HepG2 (cell line): ENCODE measurements at regions not wholly inside any gene's neighbourhood (a gene's known extent, or its start where the extent isn't known, plus 50 kb on each side); places are given as distances from the start of the nearest gene placed in this dataset.

Experiments
- ATAC-seq: fragments of 200-7000 bp; cut with Tn5 transposase; 3 replicates; pipeline ENCODE4 v1.9.1; 2020; ENCODE audit warnings: mild to moderate bottlenecking, moderate library complexity
- BruUV-seq: library from RNA; stranded (reverse); fragments of 400-500 nt; replicated peaks from 2 replicates; lab custom pipeline; 2021; lab: Mats Ljungman, UMichigan
- CTCF ChIA-PET: fragments of 300-600 bp; formaldehyde crosslinking; extraction: SDS; loops from one replicate; lab custom pipeline; 2021; ENCODE audit warnings: low total read pairs, inconsistent platforms, low intra/inter-chr PET ratio; lab: Yijun Ruan, JAX
- POLR2A ChIA-PET: fragments of 350-600 bp; sonication (Branson Sonifier 250); formaldehyde crosslinking; loops from one replicate; lab custom pipeline; 2020; ENCODE audit warnings: antibody characterized with exemption, inconsistent platforms; lab: Yijun Ruan, JAX
- DNase-seq: peaks from one replicate; pipeline ENCODE4 v3.0.0-alpha.2; 2015; ENCODE audit warnings: low spot score
- FAIRE-seq: peaks from 3 replicates; lab custom pipeline; 2011; peaks lifted over from hg19 to GRCh38; lab: Jason Lieb, UNC
- H2AFZ ChIP-seq: one replicate; pipeline ENCODE4 v1.6.1; 2011; ENCODE audit warnings: low read length, inconsistent platforms
- H3K27ac ChIP-seq: fragments of 300-600 bp; 3 replicates; pipeline ENCODE4 v1.8.0; 2011; ENCODE audit warnings: mixed run types, mild to moderate bottlenecking, mixed read lengths, low read length, inconsistent platforms; ENCODE audit not compliant: insufficient read depth; ENCODE audit errors: extremely low read length
- H3K27me3 ChIP-seq, 2 experiments: fragments of 200-600 bp in 1 of 2; 2 replicates in 1 of 2; 3 replicates in 1 of 2; pipeline versions ENCODE4 v1.6.0 to v1.8.0; 2011; ENCODE audit warnings: low read length in 2 of 2, mild to moderate bottlenecking in 2 of 2, moderate library complexity in 2 of 2, inconsistent platforms in 1 of 2; ENCODE audit not compliant: insufficient read depth in 2 of 2, control insufficient read depth in 1 of 2
- H3K36me3 ChIP-seq, 2 experiments: fragments of 200-600 bp in 1 of 2; replicated peaks in 1 of 2; 2 replicates in 1 of 2; 3 replicates in 1 of 2; pipeline versions ENCODE4 v1.5.1 to v1.8.0; 2011; ENCODE audit warnings: low read length in 2 of 2, inconsistent platforms in 1 of 2; ENCODE audit not compliant: insufficient read depth in 2 of 2, control insufficient read depth in 1 of 2
- H3K4me1 ChIP-seq: 2 replicates; pipeline ENCODE4 v1.5.1; 2012; ENCODE audit warnings: low read length, inconsistent platforms; ENCODE audit not compliant: insufficient read depth
- H3K4me2 ChIP-seq: 2 replicates; pipeline ENCODE4 v1.6.0; 2011; ENCODE audit warnings: low read depth, low read length, inconsistent platforms
- H3K4me3 ChIP-seq, 3 experiments: fragments of 200-600 bp in 1 of 3; sonication (generic), shearing (Covaris generic) in 1 of 3; replicated peaks in 1 of 3; 2 replicates each; pipeline ENCODE4 v1.5.1; 2011 to 2016; ENCODE audit warnings: low read length in 3 of 3, inconsistent platforms in 2 of 3, low read depth in 2 of 3, mild to moderate bottlenecking in 2 of 3, control low read depth in 1 of 3, mixed read lengths in 1 of 3; ENCODE audit not compliant: insufficient read depth in 1 of 3
- H3K79me2 ChIP-seq: one replicate; pipeline ENCODE4 v1.6.1; 2011; ENCODE audit warnings: low read length, inconsistent platforms; ENCODE audit not compliant: insufficient read depth
- H3K9ac ChIP-seq: 2 replicates; pipeline ENCODE4 v1.6.0; 2011; ENCODE audit warnings: mild to moderate bottlenecking, low read depth, low read length, inconsistent platforms; ENCODE audit not compliant: insufficient read depth
- H3K9me3 ChIP-seq: 2 replicates; pipeline ENCODE4 v1.5.1; 2012; ENCODE audit warnings: mild to moderate bottlenecking, low read length
- H4K20me1 ChIP-seq: 2 replicates; pipeline ENCODE4 v1.6.0; 2011; ENCODE audit warnings: inconsistent platforms, mild to moderate bottlenecking, low read length, moderate library complexity; ENCODE audit not compliant: insufficient read depth
- ARNT2 ChIP-seq: sonication (generic); formaldehyde crosslinking; IDR thresholded peaks from 2 replicates; pipeline ENCODE4 v1.8.0; 2022; ENCODE audit warnings: mild to moderate bottlenecking, low read depth, missing genetic modification reagents, moderate library complexity
- ATF1 ChIP-seq: IDR thresholded peaks from 2 replicates; pipeline ENCODE4 v1.6.1; 2016; ENCODE audit warnings: mild to moderate bottlenecking, control low read depth
- FIP1L1 ChIP-seq: fragments of 200-400 bp; formaldehyde crosslinking; IDR thresholded peaks from 2 replicates; pipeline ENCODE4 v1.6.1; 2018; ENCODE audit warnings: low read depth, mild to moderate bottlenecking, low read length, moderate library complexity, borderline replicate concordance; ENCODE audit not compliant: insufficient read depth
- MXD4 ChIP-seq: IDR thresholded peaks from 2 replicates; pipeline ENCODE4 v1.6.1; 2016; ENCODE audit warnings: mild to moderate bottlenecking, missing biosample characterization, missing genetic modification reagents
- SMYD3 ChIP-seq: sonication (generic); formaldehyde crosslinking; IDR thresholded peaks from 2 replicates; pipeline ENCODE4 v1.8.1; 2023; ENCODE audit warnings: mild to moderate bottlenecking, missing genetic modification reagents
- ZBTB21 ChIP-seq: sonication (generic); formaldehyde crosslinking; IDR thresholded peaks from 2 replicates; pipeline ENCODE4 v1.4.0; 2020; ENCODE audit warnings: missing genetic modification reagents
- ZNF451 ChIP-seq: sonication (generic); formaldehyde crosslinking; IDR thresholded peaks from 2 replicates; pipeline ENCODE4 v1.5.0; 2020; ENCODE audit warnings: mild to moderate bottlenecking, missing genetic modification reagents
- ZNF569 ChIP-seq: sonication (generic); formaldehyde crosslinking; IDR thresholded peaks from 2 replicates; pipeline ENCODE4 v1.5.0; 2020; ENCODE audit warnings: mild to moderate bottlenecking, missing genetic modification reagents, moderate library complexity, borderline replicate concordance
- ZNF780A ChIP-seq: sonication (generic); formaldehyde crosslinking; IDR thresholded peaks from 2 replicates; pipeline ENCODE4 v1.8.0; 2022; ENCODE audit warnings: mild to moderate bottlenecking, missing genetic modification reagents, moderate library complexity
- WGBS: methylation state at CpG from one replicate; pipeline ENCODE4 v1.1.6; 2017; ENCODE audit warnings: low lambda C conversion rate; 5-methylcytosine and 5-hydroxymethylcytosine counted together
- in situ Hi-C: cut with HindIII; loops from 2 replicates; pipeline ENCODE4 v1.10.0; 2017; ENCODE audit warnings: low pct_unique_long_range_greater_than_20kb; ENCODE audit not compliant: extremely low pct_ligation_motif_present
- intact Hi-C: fragments of 100-400 bp; cut with micrococcal nuclease; formaldehyde crosslinking; loops from one replicate; pipeline ENCODE4 v1.10.0; 2022; ENCODE audit not compliant: unreplicated experiment
- TF ChIP-seq, protein P1 (sequence below): sonication (generic); formaldehyde crosslinking; IDR thresholded peaks from 2 replicates; pipeline ENCODE4 v1.5.0; 2020; ENCODE audit warnings: missing genetic modification reagents
- TF ChIP-seq, protein P2 (sequence below): sonication (generic); formaldehyde crosslinking; IDR thresholded peaks from 2 replicates; pipeline ENCODE4 v1.5.0; 2020; ENCODE audit warnings: missing genetic modification reagents
- TF ChIP-seq, protein P3 (sequence below): sonication (generic); formaldehyde crosslinking; IDR thresholded peaks from 2 replicates; pipeline ENCODE4 v1.4.0; 2020; ENCODE audit warnings: mild to moderate bottlenecking, missing genetic modification reagents
- TF ChIP-seq, protein P4 (sequence below): sonication (generic); formaldehyde crosslinking; IDR thresholded peaks from 2 replicates; pipeline ENCODE4 v1.4.0; 2020; ENCODE audit warnings: missing genetic modification reagents, borderline replicate concordance

DNA sequence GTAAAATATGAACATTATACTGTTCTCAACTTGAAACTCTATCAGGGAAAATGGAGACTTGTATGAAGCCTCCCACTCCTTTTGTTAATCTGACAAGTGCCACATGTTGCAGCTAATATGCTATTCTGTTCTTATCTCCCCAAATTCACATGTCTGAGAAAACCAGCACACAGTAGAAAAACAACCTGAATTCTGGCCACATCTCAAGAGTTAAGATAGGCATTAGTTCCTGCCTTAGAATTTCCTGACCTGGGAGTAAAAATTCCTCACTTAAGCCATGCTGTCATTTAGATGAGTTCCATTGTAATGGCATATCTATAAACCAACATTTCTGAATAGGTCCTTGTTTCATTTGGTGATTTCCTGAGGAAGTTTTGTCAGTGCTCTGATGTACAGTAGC is 1098.5 kb downstream of the EFNB2 start (continued):
- no peak for TF ChIP-seq MXD4 (CRISPR knock-in tag)
- TF ChIP-seq, all 625 proteins: peak for 0

DNA sequence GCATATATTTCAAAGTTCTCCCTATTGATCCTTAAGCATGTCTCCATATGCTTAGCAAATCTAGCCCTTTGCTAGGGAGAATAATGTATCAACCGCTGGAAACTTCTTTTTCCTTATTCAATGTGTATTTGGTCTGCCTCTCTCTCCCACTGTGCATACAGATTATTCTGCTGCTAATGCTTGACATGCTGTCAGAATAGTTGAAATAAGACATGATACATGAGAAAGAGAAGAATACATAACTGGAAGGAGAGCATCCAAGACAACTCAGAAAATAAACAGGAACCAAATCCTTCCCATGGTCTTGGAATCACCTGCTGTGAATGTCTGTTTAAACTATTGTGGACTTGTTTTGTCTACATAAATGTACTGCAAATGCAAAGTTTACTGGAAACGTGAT is 1103.0 kb downstream of the EFNB2 start:
- 1% methylated on average over 2 of the region's 2 CpGs for WGBS

More for the DNA sequence above, 1103.0 kb downstream of the EFNB2 start:
- H3K4me3 ChIP-seq, result no peak overlapping the region
- H3K9ac ChIP-seq, result no peak overlapping the region
- no peaks in the 10 kb centered on the region for H4K20me1 ChIP-seq
- no TSS peak for BruUV-seq
- FAIRE-seq, result no peak
- H2AFZ ChIP-seq, result no peak overlapping the region
- no peaks in the 10 kb centered on the region; a peak in 1 of 5 replicates for H3K27me3 ChIP-seq
- peaks cover 19% of the 10 kb centered on the region; the same call in 1 of the 2 replicates for H3K9me3 ChIP-seq
- H3K79me2 ChIP-seq, result no peaks in the 10 kb centered on the region
- H3K4me1 ChIP-seq, result no peaks in the 10 kb centered on the region
- ChIA-PET POLR2A (no interaction called here), CTCF (no interaction called here)
- intact Hi-C loops, result no loop called here
- no peaks in the 10 kb centered on the region for H3K36me3 ChIP-seq
- no peak overlapping the region for H3K27ac ChIP-seq
- no peak for ATAC-seq
- in situ Hi-C loops, result no loop called here
- DNase-seq, result no peak
- TF ChIP-seq, protein P1, sequence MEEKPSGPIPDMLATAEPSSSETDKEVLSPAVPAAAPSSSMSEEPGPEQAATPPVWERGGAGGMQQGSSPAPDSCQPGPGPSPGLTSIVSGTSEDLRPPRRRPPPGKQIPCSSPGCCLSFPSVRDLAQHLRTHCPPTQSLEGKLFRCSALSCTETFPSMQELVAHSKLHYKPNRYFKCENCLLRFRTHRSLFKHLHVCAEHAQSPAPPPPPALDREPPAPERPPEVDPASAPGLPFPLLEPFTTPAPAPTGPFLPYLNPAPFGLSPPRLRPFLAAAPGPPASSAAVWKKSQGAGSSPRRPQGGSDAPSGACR (CRISPR knock-in tag), result no peak
- TF ChIP-seq ATF1 (CRISPR knock-in tag) (no peak), ZNF780A (CRISPR knock-in tag) (no peak), ZNF569 (CRISPR knock-in tag) (no peak), ZNF451 (no peak), ZBTB21 (CRISPR knock-in tag) (no peak), FIP1L1 (no peak), SMYD3 (CRISPR knock-in tag) (no peak), ARNT2 (CRISPR knock-in tag) (no peak)
- TF ChIP-seq, protein P2, sequence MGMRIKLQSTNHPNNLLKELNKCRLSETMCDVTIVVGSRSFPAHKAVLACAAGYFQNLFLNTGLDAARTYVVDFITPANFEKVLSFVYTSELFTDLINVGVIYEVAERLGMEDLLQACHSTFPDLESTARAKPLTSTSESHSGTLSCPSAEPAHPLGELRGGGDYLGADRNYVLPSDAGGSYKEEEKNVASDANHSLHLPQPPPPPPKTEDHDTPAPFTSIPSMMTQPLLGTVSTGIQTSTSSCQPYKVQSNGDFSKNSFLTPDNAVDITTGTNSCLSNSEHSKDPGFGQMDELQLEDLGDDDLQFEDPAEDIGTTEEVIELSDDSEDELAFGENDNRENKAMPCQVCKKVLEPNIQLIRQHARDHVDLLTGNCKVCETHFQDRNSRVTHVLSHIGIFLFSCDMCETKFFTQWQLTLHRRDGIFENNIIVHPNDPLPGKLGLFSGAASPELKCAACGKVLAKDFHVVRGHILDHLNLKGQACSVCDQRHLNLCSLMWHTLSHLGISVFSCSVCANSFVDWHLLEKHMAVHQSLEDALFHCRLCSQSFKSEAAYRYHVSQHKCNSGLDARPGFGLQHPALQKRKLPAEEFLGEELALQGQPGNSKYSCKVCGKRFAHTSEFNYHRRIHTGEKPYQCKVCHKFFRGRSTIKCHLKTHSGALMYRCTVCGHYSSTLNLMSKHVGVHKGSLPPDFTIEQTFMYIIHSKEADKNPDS (CRISPR knock-in tag), result no peak
- TF ChIP-seq, protein P3, sequence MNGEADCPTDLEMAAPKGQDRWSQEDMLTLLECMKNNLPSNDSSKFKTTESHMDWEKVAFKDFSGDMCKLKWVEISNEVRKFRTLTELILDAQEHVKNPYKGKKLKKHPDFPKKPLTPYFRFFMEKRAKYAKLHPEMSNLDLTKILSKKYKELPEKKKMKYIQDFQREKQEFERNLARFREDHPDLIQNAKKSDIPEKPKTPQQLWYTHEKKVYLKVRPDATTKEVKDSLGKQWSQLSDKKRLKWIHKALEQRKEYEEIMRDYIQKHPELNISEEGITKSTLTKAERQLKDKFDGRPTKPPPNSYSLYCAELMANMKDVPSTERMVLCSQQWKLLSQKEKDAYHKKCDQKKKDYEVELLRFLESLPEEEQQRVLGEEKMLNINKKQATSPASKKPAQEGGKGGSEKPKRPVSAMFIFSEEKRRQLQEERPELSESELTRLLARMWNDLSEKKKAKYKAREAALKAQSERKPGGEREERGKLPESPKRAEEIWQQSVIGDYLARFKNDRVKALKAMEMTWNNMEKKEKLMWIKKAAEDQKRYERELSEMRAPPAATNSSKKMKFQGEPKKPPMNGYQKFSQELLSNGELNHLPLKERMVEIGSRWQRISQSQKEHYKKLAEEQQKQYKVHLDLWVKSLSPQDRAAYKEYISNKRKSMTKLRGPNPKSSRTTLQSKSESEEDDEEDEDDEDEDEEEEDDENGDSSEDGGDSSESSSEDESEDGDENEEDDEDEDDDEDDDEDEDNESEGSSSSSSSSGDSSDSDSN (CRISPR knock-in tag), result no peak
- TF ChIP-seq, protein P4, sequence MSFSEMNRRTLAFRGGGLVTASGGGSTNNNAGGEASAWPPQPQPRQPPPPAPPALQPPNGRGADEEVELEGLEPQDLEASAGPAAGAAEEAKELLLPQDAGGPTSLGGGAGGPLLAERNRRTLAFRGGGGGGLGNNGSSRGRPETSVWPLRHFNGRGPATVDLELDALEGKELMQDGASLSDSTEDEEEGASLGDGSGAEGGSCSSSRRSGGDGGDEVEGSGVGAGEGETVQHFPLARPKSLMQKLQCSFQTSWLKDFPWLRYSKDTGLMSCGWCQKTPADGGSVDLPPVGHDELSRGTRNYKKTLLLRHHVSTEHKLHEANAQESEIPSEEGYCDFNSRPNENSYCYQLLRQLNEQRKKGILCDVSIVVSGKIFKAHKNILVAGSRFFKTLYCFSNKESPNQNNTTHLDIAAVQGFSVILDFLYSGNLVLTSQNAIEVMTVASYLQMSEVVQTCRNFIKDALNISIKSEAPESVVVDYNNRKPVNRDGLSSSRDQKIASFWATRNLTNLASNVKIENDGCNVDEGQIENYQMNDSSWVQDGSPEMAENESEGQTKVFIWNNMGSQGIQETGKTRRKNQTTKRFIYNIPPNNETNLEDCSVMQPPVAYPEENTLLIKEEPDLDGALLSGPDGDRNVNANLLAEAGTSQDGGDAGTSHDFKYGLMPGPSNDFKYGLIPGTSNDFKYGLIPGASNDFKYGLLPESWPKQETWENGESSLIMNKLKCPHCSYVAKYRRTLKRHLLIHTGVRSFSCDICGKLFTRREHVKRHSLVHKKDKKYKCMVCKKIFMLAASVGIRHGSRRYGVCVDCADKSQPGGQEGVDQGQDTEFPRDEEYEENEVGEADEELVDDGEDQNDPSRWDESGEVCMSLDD, result no peak
- no peak overlapping the region for H3K4me2 ChIP-seq
